ENCODE measurements at regions not wholly inside any gene's neighbourhood (a gene's known extent, or its start where the extent isn't known, plus 50 kb on each side); places are given as distances from the start of the nearest gene placed in this dataset.

- Histone ChIP-seq H2BK20ac (ENCODE audit: low read length) (no peak overlapping the region), H3K9me3 (ENCODE audit: insufficient read depth in 2 of 2, low read depth in 1 of 2, low read length in 1 of 2) (no peaks in the 10 kb centered on the region), H2BK12ac (ENCODE audit: low read depth, low read length) (no peak overlapping the region), H3K4me2 (ENCODE audit: insufficient read depth in 1 of 2, low read depth in 2 of 2, low read length in 2 of 2) (no peak overlapping the region), H3K79me2 (ENCODE audit: control insufficient read depth in 1 of 2, insufficient read depth in 2 of 2, low read length in 2 of 2) (no peaks in the 10 kb centered on the region), H3K27me3 (replicated peaks in 1 of 4; ENCODE audit: control insufficient read depth in 3 of 4, extremely low read depth in 1 of 4, insufficient read depth in 3 of 4, low read length in 3 of 4) (no peaks in the 10 kb centered on the region), H4K8ac (ENCODE audit: extremely low read depth, insufficient read depth, low read length) (no peak overlapping the region), H3K56ac (replicated peaks; ENCODE audit: insufficient read length, low read depth, low read length) (no peak overlapping the region), H2BK120ac (replicated peaks; ENCODE audit: low read depth, low read length) (no peak overlapping the region), H2BK15ac (ENCODE audit: low read length) (no peak overlapping the region), H4K91ac (replicated peaks; ENCODE audit: insufficient read length, low read length) (no peak overlapping the region), H3K36me3 (ENCODE audit: control insufficient read depth in 2 of 4, insufficient read depth in 4 of 4, low read length in 3 of 4) (no peaks in the 10 kb centered on the region), H2AK5ac (ENCODE audit: low read depth, low read length) (no peak overlapping the region), H4K5ac (ENCODE audit: insufficient read length, low read depth, low read length) (no peak overlapping the region), H3K14ac (ENCODE audit: insufficient read length) (no peak overlapping the region), H3K4ac (replicated peaks; ENCODE audit: insufficient read length, low read depth, low read length) (no peak overlapping the region), H3K23me2 (ENCODE audit: low read depth, low read length) (no peaks in the 10 kb centered on the region), H3K9ac (replicated peaks in 1 of 4; ENCODE audit: extremely low read depth in 1 of 4, low read depth in 3 of 4, low read length in 3 of 4) (no peak overlapping the region), H3K4me3 (ENCODE audit: extremely low read depth in 1 of 4, insufficient read depth in 2 of 4, low read depth in 3 of 4, low read length in 4 of 4) (no peak overlapping the region), H2BK5ac (ENCODE audit: low read depth, low read length) (no peak overlapping the region), H3K27ac (ENCODE audit: low read depth, low read length) (no peak overlapping the region), H3K4me1 (replicated peaks in 1 of 4; ENCODE audit: control insufficient read depth in 3 of 4, insufficient read depth in 4 of 4, low read length in 3 of 4) (no peaks in the 10 kb centered on the region), H3K18ac (ENCODE audit: extremely low read depth, low read length) (no peak overlapping the region), H4K20me1 (replicated peaks in 1 of 2; ENCODE audit: control insufficient read depth in 1 of 2, insufficient read depth in 2 of 2, low read length in 2 of 2) (no peaks in the 10 kb centered on the region), H2AFZ (ENCODE audit: low read length) (no peak overlapping the region), H3K79me1 (ENCODE audit: low read depth, low read length) (no peaks in the 10 kb centered on the region), H3K23ac (ENCODE audit: insufficient read length) (no peak overlapping the region)
- FAIRE-seq (no peak), DNase-seq (ENCODE audit: low read depth in 1 of 2, low spot score in 2 of 2) (no peak)
- ChIA-PET POLR2A (ENCODE audit: partially characterized antibody) (no interaction called here), CTCF (ENCODE audit: partially characterized antibody) (no interaction called here)
- TF ChIP-seq, protein P1, sequence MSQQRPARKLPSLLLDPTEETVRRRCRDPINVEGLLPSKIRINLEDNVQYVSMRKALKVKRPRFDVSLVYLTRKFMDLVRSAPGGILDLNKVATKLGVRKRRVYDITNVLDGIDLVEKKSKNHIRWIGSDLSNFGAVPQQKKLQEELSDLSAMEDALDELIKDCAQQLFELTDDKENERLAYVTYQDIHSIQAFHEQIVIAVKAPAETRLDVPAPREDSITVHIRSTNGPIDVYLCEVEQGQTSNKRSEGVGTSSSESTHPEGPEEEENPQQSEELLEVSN (IDR thresholded peaks at IDR 0.05), result no peak
- TF ChIP-seq SP2 (IDR thresholded peaks at IDR 0.05; ENCODE audit: low read length) (no peak), ZNF274 (IDR thresholded peaks at IDR 0.05; ENCODE audit: borderline replicate concordance, extremely low read depth, low read length) (no peak), ATF2 (IDR thresholded peaks at IDR 0.05; ENCODE audit: low read length) (no peak), BACH1 (IDR thresholded peaks at IDR 0.05; ENCODE audit: low read length) (no peak), MAFK (IDR thresholded peaks at IDR 0.05; ENCODE audit: low read depth, low read length) (no peak), SP4 (IDR thresholded peaks at IDR 0.05; ENCODE audit: low read length) (no peak), CBX5 (IDR thresholded peaks at IDR 0.05; ENCODE audit: low read depth, low read length) (no peak), POU5F1 (IDR thresholded peaks at IDR 0.05; ENCODE audit: low read depth, low read length) (no peak), JUN (IDR thresholded peaks at IDR 0.05; ENCODE audit: low read depth, low read length) (no peak), POLR2A (IDR thresholded peaks at IDR 0.05; ENCODE audit: control extremely low read depth in 1 of 2, low read depth in 2 of 2, low read length in 2 of 2) (no peak), CTBP2 (IDR thresholded peaks at IDR 0.05; ENCODE audit: borderline replicate concordance, insufficient read depth, insufficient read length, low read length) (no peak), KDM4A (IDR thresholded peaks at IDR 0.05; ENCODE audit: low read depth, low read length, severe bottlenecking) (no peak), SUZ12 (IDR thresholded peaks at IDR 0.05; ENCODE audit: low read length) (no peak)
These were observed 1164.7 kb downstream of the CDY2B start for GRCh38 chrY:16715278-16715677.
